Tibial artery (tissue), 4 donors: ENCODE measurements at regions not wholly inside any gene's neighbourhood (a gene's known extent, or its start where the extent isn't known, plus 50 kb on each side); places are given as distances from the start of the nearest gene placed in this dataset.

Source experiments
- DNase-seq, 2 donors: peaks; one replicate each; pipeline ENCODE4 v3.0.0-alpha.2; 2019
- H3K27ac ChIP-seq, 2 donors: fragments of 200-600 bp; sonication (generic) in 1 of 2; 1 replicate in 1 of 2; 2 replicates in 1 of 2; pipeline ENCODE4 v1.5.1; 2018 to 2019; ENCODE audit warnings: mild to moderate bottlenecking in 1 of 2
- H3K27me3 ChIP-seq, 2 donors: fragments of 200-600 bp; sonication (generic) in 1 of 2; one replicate each; pipeline versions ENCODE4 v1.5.1 to v1.6.0; 2016 to 2019
- H3K36me3 ChIP-seq, 3 donors: fragments of 200-600 bp; sonication (generic) in 2 of 3; one replicate each; pipeline ENCODE4 v1.5.1; 2016 to 2019; ENCODE audit warnings: mild to moderate bottlenecking in 2 of 3
- H3K4me1 ChIP-seq, 4 donors: fragments of 200-600 bp; sonication (generic) in 2 of 4; 1 replicate in 3 of 4; 2 replicates in 1 of 4; pipeline ENCODE4 v1.5.1; 2016 to 2019
- H3K4me3 ChIP-seq, 2 donors: fragments of 200-600 bp; sonication (generic) in 1 of 2; 1 replicate in 1 of 2; 2 replicates in 1 of 2; pipeline ENCODE4 v1.5.1; 2018 to 2019; ENCODE audit warnings: mild to moderate bottlenecking in 2 of 2
- H3K9me3 ChIP-seq, 3 donors: fragments of 200-600 bp; sonication (generic) in 1 of 3; one replicate each; pipeline ENCODE4 v1.5.1; 2016 to 2019
- intact Hi-C: fragments of 100-400 bp; cut with DNase I; formaldehyde crosslinking; loops from one replicate; pipeline ENCODE4 v1.15.0; 2023; ENCODE audit warnings: low total_unique reads
- TF ChIP-seq, protein P1 (sequence below), 2 experiments: fragments of 200-600 bp in 1 of 2; fragments of 450-650 bp in 1 of 2; IDR thresholded peaks; one replicate each; pipeline ENCODE4 v1.5.1; 2017 to 2019; ENCODE audit warnings: antibody characterized with exemption in 2 of 2, mild to moderate bottlenecking in 1 of 2, moderate library complexity in 1 of 2

DNA sequence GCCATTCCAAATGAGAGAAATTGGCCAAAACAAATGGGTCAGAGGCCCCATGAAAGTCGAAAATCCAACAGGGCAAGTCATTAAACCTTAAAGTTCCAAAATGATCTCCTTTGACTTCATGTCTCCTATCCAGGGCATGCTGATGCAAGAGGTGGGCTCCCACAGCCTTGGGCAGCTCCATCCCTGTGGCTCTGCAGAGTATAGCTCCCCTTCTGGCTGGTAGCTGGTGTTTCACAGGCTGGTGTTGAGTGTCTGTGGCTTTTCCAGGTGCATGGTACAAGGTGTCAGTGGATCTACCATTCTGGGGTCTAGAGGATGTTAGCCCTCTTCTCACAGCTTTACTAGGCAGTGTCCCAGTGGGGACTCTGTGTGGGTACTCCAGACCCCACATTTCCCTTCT is 115.2 kb upstream of the LAMA2 start:
- intact Hi-C loops = no loop called here
- no peak overlapping the region for H3K4me3 ChIP-seq
- no peaks in the 10 kb centered on the region for H3K27me3 ChIP-seq
- TF ChIP-seq, protein P1, sequence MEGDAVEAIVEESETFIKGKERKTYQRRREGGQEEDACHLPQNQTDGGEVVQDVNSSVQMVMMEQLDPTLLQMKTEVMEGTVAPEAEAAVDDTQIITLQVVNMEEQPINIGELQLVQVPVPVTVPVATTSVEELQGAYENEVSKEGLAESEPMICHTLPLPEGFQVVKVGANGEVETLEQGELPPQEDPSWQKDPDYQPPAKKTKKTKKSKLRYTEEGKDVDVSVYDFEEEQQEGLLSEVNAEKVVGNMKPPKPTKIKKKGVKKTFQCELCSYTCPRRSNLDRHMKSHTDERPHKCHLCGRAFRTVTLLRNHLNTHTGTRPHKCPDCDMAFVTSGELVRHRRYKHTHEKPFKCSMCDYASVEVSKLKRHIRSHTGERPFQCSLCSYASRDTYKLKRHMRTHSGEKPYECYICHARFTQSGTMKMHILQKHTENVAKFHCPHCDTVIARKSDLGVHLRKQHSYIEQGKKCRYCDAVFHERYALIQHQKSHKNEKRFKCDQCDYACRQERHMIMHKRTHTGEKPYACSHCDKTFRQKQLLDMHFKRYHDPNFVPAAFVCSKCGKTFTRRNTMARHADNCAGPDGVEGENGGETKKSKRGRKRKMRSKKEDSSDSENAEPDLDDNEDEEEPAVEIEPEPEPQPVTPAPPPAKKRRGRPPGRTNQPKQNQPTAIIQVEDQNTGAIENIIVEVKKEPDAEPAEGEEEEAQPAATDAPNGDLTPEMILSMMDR (IDR thresholded peaks at IDR 0.05) = no peak
- H3K27ac ChIP-seq = no peak overlapping the region
- peaks cover 0 to 4% (median 0%) of the 10 kb centered on the region in 3 donors for H3K9me3 ChIP-seq
- no peaks in the 10 kb centered on the region for H3K4me1 ChIP-seq
- no peak for DNase-seq
- H3K36me3 ChIP-seq = no peaks in the 10 kb centered on the region

DNA sequence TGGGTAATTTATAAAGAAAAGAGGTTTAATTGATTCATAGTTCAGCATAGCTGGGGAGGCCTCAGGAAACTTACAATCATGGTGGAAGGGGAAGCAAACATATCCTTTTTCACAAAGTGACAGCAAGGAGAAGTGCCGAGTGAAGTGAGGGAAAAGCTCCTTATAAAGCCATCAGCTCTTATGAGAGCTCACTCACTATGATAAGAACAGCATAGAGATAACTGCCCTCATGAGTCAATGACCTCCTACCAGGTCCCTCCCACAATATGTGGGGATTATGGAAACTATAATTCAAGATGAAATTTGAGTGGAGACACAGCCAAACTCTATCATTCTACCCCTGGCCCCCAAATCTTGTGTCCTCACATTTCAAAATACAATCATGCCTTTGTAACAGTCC is 115.8 kb upstream of the LAMA2 start:
- H3K4me1 ChIP-seq = no peaks in the 10 kb centered on the region
- H3K27ac ChIP-seq = no peak overlapping the region
- TF ChIP-seq, protein P1 (IDR thresholded peaks at IDR 0.05) = no peak
- no peaks in the 10 kb centered on the region for H3K36me3 ChIP-seq
- no peaks in the 10 kb centered on the region for H3K27me3 ChIP-seq
- intact Hi-C loops = no loop called here
- no peak for DNase-seq
- H3K4me3 ChIP-seq = no peak overlapping the region
- H3K9me3 ChIP-seq = peaks cover 0 to 4% (median 0%) of the 10 kb centered on the region in 3 donors

DNA sequence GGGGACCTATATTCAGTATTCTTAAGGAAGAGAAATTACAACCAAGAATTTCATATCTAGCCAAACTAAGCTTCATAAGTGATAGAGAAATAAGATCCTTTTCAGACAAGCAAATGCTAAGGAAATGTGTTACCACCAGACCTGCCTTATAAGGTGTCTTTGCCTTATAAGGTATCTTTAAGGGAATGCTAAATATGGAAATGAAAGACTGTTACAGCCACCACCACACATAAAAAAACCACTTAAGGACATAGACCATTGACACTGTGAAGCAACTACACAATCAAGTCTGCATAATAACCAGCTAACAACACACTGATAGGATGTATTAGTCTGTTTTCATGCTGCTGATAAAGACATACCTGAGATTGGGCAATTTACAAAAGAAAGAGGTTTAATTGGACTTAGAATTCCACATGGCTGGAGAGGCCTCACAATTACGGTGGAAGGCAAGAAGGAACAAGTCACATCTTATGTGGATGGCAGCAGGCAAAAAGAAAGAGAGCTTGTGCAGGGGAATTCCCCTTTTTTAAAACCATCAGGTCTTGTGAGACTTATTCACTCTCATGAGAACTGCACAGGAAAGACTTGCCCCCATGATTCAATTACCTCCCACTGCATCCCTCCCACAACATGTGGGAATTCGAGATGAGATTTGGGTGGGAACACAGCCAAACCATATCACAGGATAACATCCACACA is 119.2 kb upstream of the LAMA2 start:
- TF ChIP-seq, protein P1 (IDR thresholded peaks at IDR 0.05) = no peak
- intact Hi-C loops = no loop called here

DNA sequence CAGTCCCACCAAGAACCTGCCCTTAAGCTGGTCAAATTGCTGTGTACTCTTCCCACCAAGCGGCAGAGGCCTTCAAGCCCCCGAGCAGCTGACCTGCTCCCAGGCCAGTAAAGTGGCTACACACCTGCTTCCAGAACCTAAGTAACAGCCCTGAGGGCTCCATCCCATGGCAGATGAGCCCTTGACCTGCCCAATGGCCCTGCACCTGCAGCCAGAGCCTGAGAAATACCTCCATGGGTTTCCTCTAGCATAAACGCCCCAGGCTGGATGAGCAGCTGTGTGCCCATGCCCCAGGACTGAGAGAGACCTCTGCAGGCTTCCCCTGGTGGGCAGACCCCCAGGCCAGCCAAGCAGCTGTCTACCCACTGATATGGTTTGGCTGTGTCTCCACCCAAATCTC is 123.0 kb upstream of the LAMA2 start:
- Histone ChIP-seq H3K4me1 (no peaks in the 10 kb centered on the region), H3K36me3 (no peaks in the 10 kb centered on the region), H3K9me3 (no peaks in the 10 kb centered on the region), H3K27me3 (no peaks in the 10 kb centered on the region), H3K4me3 (no peak overlapping the region), H3K27ac (no peak overlapping the region)
- TF ChIP-seq, protein P1 (IDR thresholded peaks at IDR 0.05) = no peak
- intact Hi-C loops = no loop called here
- DNase-seq = no peak

More for the DNA sequence above, 119.2 kb upstream of the LAMA2 start:
- Histone ChIP-seq H3K4me1 (no peaks in the 10 kb centered on the region), H3K27ac (no peak overlapping the region), H3K4me3 (no peak overlapping the region), H3K27me3 (no peaks in the 10 kb centered on the region), H3K36me3 (no peaks in the 10 kb centered on the region), H3K9me3 (peaks cover 0 to 4% (median 0%) of the 10 kb centered on the region in 3 donors)
- DNase-seq = no peak

DNA sequence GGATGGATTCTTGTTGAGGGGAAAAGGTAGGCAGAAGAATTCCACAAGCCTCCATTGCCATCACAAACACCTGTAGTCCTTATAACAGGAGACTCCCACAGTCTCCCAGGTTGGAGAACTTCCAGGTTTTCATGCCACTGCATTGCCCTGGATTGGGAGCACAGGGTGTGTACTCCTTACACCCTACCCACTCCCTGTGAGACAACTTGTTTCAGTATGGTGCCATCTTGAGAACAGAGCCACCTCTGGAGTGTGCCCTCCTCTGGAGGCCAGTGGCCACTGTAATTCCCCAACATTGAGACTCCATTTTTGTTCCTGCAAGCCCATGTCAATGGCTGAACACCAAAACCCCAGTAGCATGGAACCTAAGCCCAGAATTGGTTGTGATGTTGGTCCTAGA is 123.5 kb upstream of the LAMA2 start:
- H3K9me3 ChIP-seq = no peaks in the 10 kb centered on the region
- no peak for DNase-seq
- intact Hi-C loops = no loop called here
- no peaks in the 10 kb centered on the region for H3K4me1 ChIP-seq
- TF ChIP-seq, protein P1 (IDR thresholded peaks at IDR 0.05) = no peak
- H3K27ac ChIP-seq = no peak overlapping the region
- H3K36me3 ChIP-seq = no peaks in the 10 kb centered on the region
- H3K27me3 ChIP-seq = no peaks in the 10 kb centered on the region
- no peak overlapping the region for H3K4me3 ChIP-seq
